GM19035 (cell line): ENCODE measurements at regions not wholly inside any gene's neighbourhood (a gene's known extent, or its start where the extent isn't known, plus 50 kb on each side); places are given as distances from the start of the nearest gene placed in this dataset.
"Not testable (repeated sequence)": the region's sequence is repeated elsewhere in the genome, so short reads cannot be mapped to it uniquely, and the experiment has no call there.

Experiments used
- ATAC-seq: cut with Tn5 transposase; IDR thresholded peaks from one replicate; pipeline ENCODE4 v1.9.1; 2021; ENCODE audit not compliant: unreplicated experiment

DNA sequence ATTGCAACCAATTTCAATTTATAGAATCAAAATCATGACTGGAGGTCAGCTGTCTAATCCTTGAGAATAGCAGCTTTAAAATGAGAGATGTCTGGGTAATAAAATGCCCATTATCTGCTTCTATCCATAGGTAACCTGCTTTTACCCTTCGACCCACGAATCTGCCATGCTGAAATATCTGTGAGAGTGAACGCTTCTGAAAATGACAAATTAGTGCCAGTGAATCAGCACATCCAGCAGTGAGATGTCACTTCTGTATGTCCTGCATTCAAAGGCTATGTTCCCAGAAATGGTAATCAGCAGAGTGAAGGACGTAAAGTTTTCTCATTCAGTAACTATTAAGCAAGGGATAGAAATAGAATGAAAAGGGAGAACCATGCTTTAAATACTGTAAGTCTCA lies 532.4 kb upstream of the ITGA1 start:
- no peak for ATAC-seq

DNA sequence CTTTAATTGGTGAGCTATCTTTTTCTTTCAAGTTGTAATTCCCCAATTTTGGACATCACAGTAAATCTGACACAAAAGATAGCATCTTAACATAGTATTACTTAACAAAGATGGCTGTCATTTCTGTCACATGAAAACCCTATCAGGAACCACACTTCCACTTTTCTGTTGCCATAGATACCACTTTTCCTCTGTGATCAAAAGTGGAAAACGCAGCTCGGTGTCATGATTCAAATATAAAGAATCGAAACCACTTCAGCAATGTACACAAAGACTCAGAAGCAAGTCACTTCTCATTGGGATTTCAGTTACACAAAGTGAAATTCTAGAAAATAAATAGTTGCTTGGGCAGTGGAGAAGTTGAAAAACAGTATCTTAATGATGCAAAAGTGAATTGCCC lies 524.9 kb upstream of the ITGA1 start:
- ATAC-seq = no peak

DNA sequence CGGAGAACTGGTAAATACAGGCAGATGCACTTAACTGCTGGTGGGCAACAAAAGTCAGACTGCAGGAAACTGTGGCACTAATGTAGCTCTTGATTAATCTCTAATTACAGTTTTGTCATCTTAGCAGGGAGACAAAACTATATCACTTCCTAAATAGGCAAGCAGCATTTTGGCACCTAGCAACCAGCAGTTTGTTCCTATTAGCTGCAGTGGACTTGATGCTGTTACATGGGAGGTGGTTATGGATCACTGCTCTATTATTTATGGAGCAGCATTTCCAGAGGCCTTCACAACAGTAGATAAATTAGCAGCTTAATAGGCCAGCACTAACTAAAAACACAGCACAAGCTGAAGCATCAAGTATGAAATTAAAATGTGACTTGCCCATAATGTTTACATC lies 518.3 kb upstream of the ITGA1 start:
- no peak for ATAC-seq

- ATAC-seq = no peak
These were observed 517.9 kb upstream of the ITGA1 start for GRCh38 chr5:52269859-52270258.

- ATAC-seq = no peak
These were observed 512.1 kb upstream of the ITGA1 start for GRCh38 chr5:52275639-52276038.

- no peak for ATAC-seq
These were observed 510.6 kb upstream of the ITGA1 start for GRCh38 chr5:52277101-52277500.

DNA sequence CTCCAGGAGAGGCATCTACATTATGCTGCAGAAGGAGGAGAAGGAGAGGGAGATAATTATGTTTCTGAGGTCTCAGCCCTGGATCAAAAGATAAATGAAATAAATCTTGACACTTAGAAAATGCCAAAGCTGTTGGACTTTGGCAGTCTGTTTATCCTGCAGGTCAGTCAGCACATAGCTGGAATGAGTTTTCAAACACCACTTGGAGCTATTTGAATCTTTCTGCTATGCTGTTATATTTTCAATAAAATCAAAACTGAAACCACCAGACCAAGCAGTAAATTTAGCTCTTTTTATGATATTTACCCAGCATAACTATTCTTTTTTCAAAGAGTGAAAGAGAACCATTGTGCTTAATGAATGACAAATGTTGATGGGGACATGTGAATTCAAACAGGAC lies 505.1 kb upstream of the ITGA1 start:
- no peak for ATAC-seq

- ATAC-seq = no peak
These were observed 504.5 kb upstream of the ITGA1 start for GRCh38 chr5:52283221-52283620.

- no peak for ATAC-seq
These were observed 486.9 kb upstream of the ITGA1 start for GRCh38 chr5:52300703-52301372.

DNA sequence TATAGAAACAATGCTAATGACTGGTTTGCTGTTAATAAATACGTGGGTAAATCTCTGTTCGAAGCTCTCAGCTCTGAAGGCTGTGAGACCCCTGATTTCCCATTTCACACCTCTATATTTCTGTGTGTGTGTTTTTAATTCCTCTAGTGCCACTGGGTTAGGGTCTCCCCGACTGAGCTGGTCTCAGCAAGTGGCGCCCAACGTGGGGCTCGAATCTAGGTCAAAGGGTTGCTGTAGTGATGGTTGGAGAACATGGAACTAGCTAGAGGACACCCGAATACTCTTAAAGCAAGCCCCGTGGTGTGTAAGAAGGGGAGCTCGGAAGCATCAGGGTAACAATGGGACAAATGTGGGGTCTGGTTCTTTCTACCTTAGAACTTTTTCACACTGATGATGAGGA lies 482.9 kb upstream of the ITGA1 start:
- not testable (repeated sequence) for ATAC-seq

GRCh38 chr5:52328220-52328806 lies 459.4 kb upstream of the ITGA1 start:
- no peak for ATAC-seq

DNA sequence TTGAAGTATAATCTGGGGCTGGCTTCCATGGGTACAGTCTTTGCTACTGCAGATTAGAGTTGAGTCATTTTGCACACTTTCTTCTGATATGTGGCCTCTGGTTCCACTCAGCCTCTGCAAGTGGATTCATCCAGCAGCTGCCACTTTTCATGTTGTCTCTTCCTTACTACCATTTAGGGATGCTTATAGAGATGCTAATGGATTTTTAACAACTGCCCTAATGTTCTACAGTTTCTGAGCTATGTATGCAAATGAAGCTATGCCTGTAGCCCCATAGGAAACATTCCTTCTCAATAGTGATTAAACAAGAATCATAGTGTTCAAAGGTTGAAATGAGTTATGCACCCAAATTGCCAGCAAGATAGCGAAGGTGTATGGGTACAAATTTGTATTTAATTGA lies 456.0 kb upstream of the ITGA1 start:
- ATAC-seq = no peak

- ATAC-seq = no peak
These were observed 453.3 kb upstream of the ITGA1 start for GRCh38 chr5:52334367-52334766.

- ATAC-seq = no peak
These were observed 448.4 kb upstream of the ITGA1 start for GRCh38 chr5:52339285-52339684.

DNA sequence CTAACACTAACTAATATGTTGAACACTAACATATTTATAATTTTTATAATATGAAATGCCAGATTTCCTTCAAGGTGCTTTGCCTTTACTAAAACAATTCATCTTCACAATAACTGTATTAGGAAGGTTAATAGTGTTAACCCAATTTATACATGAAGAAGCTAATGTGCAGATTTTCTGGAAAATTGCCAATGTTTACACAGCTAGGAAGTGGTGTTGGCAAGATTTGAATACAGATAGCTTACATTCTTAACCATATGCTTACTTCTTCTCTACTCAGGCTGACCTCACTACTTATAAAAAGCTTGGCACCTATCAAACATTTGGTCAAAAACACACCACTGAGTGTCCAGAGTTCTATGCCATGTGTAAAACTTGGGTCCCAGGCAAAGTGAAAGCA lies 445.4 kb upstream of the ITGA1 start:
- ATAC-seq = no peak

- no peak for ATAC-seq
These were observed 431.3 kb upstream of the ITGA1 start for GRCh38 chr5:52356311-52356918.

DNA sequence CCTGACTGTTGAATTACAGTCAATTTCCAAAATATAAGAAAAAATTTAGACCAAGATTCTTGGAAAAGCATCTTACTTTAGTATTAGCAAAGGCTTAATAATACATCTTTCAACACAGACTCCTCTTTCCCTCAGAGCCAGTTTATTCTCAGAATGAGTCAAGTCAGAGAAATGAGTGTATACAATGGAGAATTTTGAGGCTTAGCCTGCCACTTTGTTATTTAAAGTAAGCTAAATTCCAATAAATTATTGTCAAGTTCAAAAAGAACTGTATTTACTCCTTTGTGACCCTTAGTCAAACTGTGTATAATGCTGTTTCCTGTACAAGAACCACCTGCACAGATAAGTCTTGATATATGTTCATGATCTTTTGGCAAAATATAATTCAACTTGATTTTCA lies 428.5 kb upstream of the ITGA1 start:
- ATAC-seq = no peak

- no peak for ATAC-seq
These were observed 426.7 kb upstream of the ITGA1 start for GRCh38 chr5:52360985-52361384.

- ATAC-seq = no peak
These were observed 413.4 kb upstream of the ITGA1 start for GRCh38 chr5:52374286-52374685.

DNA sequence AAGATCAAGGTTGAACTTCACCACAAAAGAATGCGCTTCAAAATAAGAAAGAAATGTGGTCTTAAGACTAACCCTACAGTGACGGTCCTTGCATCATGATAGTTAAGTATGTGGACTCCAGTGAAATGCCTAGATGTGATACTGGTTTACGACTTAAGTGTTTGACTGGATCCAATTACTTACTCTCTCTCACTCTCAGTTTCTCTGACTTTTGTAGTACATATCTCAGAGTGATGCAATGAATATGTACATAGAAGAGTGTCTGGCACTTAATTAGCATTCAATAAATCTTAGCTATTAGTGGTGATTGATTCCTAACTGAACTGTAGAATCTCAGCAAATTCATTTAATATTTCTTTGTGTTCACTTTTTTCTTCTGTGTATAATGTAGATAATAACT lies 411.7 kb upstream of the ITGA1 start:
- no peak for ATAC-seq

DNA sequence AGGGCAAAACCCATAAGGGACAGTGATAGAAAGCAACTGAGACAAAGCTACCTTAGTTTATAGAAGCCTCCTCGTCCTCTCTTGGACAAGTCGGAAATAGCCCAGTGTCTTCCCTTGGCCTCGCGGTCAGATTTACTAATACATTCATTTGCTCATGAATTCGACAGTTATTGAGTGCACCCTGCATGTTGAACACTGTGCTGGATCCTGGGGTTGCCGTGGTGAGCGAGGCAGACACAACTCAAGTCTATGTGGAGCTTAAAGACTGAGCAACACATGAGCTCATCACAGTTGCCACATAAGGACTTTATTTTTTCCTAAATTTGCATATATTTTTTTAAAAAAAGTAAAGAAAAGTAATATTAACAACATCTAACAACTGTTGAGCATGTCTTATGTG lies 411.1 kb upstream of the ITGA1 start:
- ATAC-seq = no peak

DNA sequence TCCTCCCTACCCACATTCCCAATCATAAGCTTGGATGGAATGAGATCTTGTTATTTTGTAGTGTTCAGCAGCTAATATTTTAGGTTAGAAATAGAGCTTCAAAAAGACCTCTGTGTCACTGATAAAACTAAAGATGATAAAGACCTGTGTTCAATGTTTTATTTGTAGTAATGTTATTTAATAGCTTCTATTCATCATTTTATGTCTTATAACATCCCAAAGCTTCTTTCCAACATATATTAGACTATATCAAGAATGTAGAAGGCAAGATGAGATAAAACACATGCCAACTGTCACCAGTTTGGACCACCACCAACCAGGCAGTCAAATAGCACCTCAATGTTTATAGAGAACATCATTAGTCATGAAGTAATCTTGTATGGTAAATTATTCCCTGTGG lies 409.5 kb upstream of the ITGA1 start:
- no peak for ATAC-seq

GRCh38 chr5:52388349-52388748 lies 399.4 kb upstream of the ITGA1 start:
- ATAC-seq = no peak
